ENCODE measurements at regions not wholly inside any gene's neighbourhood (a gene's known extent, or its start where the extent isn't known, plus 50 kb on each side); places are given as distances from the start of the nearest gene placed in this dataset.

DNA sequence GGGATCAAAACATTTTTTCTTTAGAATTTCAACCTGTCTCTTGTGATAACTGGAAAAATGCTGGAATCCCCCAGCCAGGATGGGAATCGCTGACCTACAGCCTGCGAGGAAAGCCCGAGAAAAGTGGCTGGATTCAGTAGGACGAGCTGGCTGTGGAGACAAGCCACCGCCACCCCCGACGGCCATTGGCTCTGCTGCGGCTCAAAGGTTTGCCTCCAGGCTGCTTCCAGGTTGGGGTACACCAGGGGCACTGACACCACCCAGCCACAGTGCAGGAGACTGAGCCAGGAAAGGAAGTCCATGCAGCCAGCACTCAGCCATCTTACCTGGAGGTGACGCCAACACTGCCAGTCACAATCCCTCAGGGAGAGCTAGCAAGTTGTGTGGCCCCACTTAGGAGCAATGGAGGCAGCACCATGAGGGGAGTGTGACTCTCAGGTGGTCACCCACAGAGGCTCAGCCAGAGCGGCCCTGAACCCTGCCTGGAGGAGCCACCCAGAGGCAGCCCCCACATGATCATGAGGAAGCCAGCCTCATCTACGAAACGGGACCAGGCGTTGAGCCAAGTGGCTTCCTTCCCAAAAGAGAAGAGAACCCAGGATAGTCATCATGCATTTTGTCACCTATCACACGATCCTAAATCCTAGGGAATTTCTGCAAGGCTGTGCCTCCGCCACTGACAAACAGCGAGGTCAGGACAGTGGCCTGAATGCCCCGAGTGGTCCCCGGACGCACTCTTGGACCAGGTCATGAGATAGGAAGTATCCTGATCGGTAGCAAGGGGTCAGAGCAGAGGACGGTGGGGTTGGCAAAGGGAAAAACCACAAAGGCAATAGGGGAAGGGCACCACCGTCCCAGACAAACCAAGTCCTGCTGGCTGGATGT is 84.8 kb downstream of the RBFOX3 start:
- TF ChIP-seq, protein P1, sequence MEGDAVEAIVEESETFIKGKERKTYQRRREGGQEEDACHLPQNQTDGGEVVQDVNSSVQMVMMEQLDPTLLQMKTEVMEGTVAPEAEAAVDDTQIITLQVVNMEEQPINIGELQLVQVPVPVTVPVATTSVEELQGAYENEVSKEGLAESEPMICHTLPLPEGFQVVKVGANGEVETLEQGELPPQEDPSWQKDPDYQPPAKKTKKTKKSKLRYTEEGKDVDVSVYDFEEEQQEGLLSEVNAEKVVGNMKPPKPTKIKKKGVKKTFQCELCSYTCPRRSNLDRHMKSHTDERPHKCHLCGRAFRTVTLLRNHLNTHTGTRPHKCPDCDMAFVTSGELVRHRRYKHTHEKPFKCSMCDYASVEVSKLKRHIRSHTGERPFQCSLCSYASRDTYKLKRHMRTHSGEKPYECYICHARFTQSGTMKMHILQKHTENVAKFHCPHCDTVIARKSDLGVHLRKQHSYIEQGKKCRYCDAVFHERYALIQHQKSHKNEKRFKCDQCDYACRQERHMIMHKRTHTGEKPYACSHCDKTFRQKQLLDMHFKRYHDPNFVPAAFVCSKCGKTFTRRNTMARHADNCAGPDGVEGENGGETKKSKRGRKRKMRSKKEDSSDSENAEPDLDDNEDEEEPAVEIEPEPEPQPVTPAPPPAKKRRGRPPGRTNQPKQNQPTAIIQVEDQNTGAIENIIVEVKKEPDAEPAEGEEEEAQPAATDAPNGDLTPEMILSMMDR (IDR thresholded peaks at IDR 0.05) = no peak
- TF ChIP-seq POLR2A (IDR thresholded peaks at IDR 0.05) = no peak

Data from body of pancreas (tissue), 4 donors.